H9 (cell line): ENCODE measurements at regions not wholly inside any gene's neighbourhood (a gene's known extent, or its start where the extent isn't known, plus 50 kb on each side); places are given as distances from the start of the nearest gene placed in this dataset.

Experiments
- DNase-seq: peaks from one replicate; pipeline ENCODE4 v3.0.0-alpha.2; 2017
- H2AFZ ChIP-seq: one replicate; pipeline ENCODE4 v1.6.1; 2013; ENCODE audit warnings: mild to moderate bottlenecking, low read length, control low read depth, moderate library complexity
- H2AK5ac ChIP-seq: 2 replicates; pipeline ENCODE4 v1.6.1; 2013; ENCODE audit warnings: low read length, control low read depth, mixed read lengths; ENCODE audit not compliant: insufficient read length
- H2BK120ac ChIP-seq: one replicate; pipeline ENCODE4 v1.6.1; 2013; ENCODE audit warnings: low read depth, mild to moderate bottlenecking, low read length, control low read depth, inconsistent platforms; ENCODE audit not compliant: poor library complexity, severe bottlenecking
- H2BK12ac ChIP-seq: 2 replicates; pipeline ENCODE4 v1.6.1; 2013; ENCODE audit warnings: low read length, control low read depth, mixed read lengths, low read depth; ENCODE audit not compliant: insufficient read length
- H2BK15ac ChIP-seq: 2 replicates; pipeline ENCODE4 v1.6.1; 2013; ENCODE audit warnings: low read depth, low read length, control low read depth
- H2BK20ac ChIP-seq: one replicate; pipeline ENCODE4 v1.6.1; 2013; ENCODE audit warnings: low read depth, mild to moderate bottlenecking, low read length, control low read depth, inconsistent platforms; ENCODE audit not compliant: poor library complexity, severe bottlenecking
- H2BK5ac ChIP-seq: 2 replicates; pipeline ENCODE4 v1.6.1; 2013; ENCODE audit warnings: low read length, control low read depth, mixed read lengths; ENCODE audit not compliant: insufficient read length
- H3K14ac ChIP-seq: 2 replicates; pipeline ENCODE4 v1.6.1; 2013; ENCODE audit warnings: low read length, control low read depth; ENCODE audit not compliant: insufficient read depth
- H3K18ac ChIP-seq: 2 replicates; pipeline ENCODE4 v1.6.1; 2013; ENCODE audit warnings: low read depth, mild to moderate bottlenecking, mixed read lengths, low read length, control low read depth; ENCODE audit not compliant: insufficient read length
- H3K23ac ChIP-seq: 2 replicates; pipeline ENCODE4 v1.6.1; 2013; ENCODE audit warnings: low read length, control low read depth, mixed read lengths, low read depth; ENCODE audit not compliant: insufficient read length
- H3K23me2 ChIP-seq: 2 replicates; pipeline ENCODE4 v1.6.1; 2013; ENCODE audit warnings: low read depth, mild to moderate bottlenecking, mixed read lengths, low read length, control low read depth; ENCODE audit not compliant: insufficient read length, poor library complexity, severe bottlenecking
- H3K27ac ChIP-seq: 2 replicates; pipeline ENCODE4 v1.5.1; 2013; ENCODE audit warnings: low read length, control low read depth, mixed read lengths, low read depth; ENCODE audit not compliant: insufficient read length
- H3K27me3 ChIP-seq: 2 replicates; pipeline ENCODE4 v1.6.1; 2013; ENCODE audit warnings: low read length, control low read depth, inconsistent platforms; ENCODE audit not compliant: insufficient read depth
- H3K4ac ChIP-seq: 2 replicates; pipeline ENCODE4 v1.6.1; 2013; ENCODE audit warnings: low read depth, mild to moderate bottlenecking, control low read depth, inconsistent platforms, low read length, moderate library complexity
- H3K4me1 ChIP-seq: 2 replicates; pipeline ENCODE4 v1.6.1; 2013; ENCODE audit warnings: low read length, control low read depth, inconsistent platforms; ENCODE audit not compliant: insufficient read depth
- H3K4me2 ChIP-seq: 2 replicates; pipeline ENCODE4 v1.6.1; 2013; ENCODE audit warnings: low read length, control low read depth, mixed read lengths; ENCODE audit not compliant: insufficient read length, insufficient read depth
- H3K56ac ChIP-seq: 2 replicates; pipeline ENCODE4 v1.6.1; 2013; ENCODE audit warnings: low read depth, mild to moderate bottlenecking, mixed read lengths, low read length, control low read depth; ENCODE audit not compliant: insufficient read length
- H3K79me1 ChIP-seq: 2 replicates; pipeline ENCODE4 v1.6.1; 2013; ENCODE audit warnings: low read depth, mild to moderate bottlenecking, moderate library complexity, low read length, control low read depth, inconsistent platforms; ENCODE audit not compliant: insufficient read depth, poor library complexity, severe bottlenecking
- H3K79me2 ChIP-seq: 2 replicates; pipeline ENCODE4 v1.6.1; 2013; ENCODE audit warnings: low read length, control low read depth, inconsistent platforms; ENCODE audit not compliant: insufficient read depth
- H3K9ac ChIP-seq: 2 replicates; pipeline ENCODE4 v1.6.1; 2013; ENCODE audit warnings: low read length, control low read depth, mixed read lengths; ENCODE audit not compliant: insufficient read length; ENCODE audit errors: extremely low read depth
- H3K9me3 ChIP-seq: one replicate; pipeline ENCODE4 v1.6.1; 2013; ENCODE audit warnings: low read depth, low read length, inconsistent platforms; ENCODE audit not compliant: control insufficient read depth
- H3T11ph ChIP-seq: one replicate; pipeline ENCODE4 v1.6.1; 2013; ENCODE audit warnings: mild to moderate bottlenecking, low read length, control low read depth, inconsistent platforms
- H4K20me1 ChIP-seq: one replicate; pipeline ENCODE4 v1.6.1; 2013; ENCODE audit not compliant: control insufficient read depth, insufficient read length, insufficient read depth
- H4K5ac ChIP-seq: 2 replicates; pipeline ENCODE4 v1.6.1; 2013; ENCODE audit warnings: low read depth, mild to moderate bottlenecking, mixed read lengths, low read length, control low read depth; ENCODE audit not compliant: insufficient read length
- H4K8ac ChIP-seq: replicated peaks from 2 replicates; pipeline ENCODE4 v1.6.1; 2013; ENCODE audit warnings: low read length, control low read depth, mixed read lengths, low read depth; ENCODE audit not compliant: insufficient read length
- H4K91ac ChIP-seq: 2 replicates; pipeline ENCODE4 v1.6.1; 2013; ENCODE audit warnings: low read depth, mild to moderate bottlenecking, moderate library complexity, mixed read lengths, low read length, control low read depth; ENCODE audit not compliant: insufficient read length
- H3K27ac Mint-ChIP-seq, 3 experiments: 2 replicates in 2 of 3; 3 replicates in 1 of 3; pipeline ENCODE4 v1.8.0; 2020 to 2021; ENCODE audit warnings: mixed read lengths in 3 of 3, mild to moderate bottlenecking in 1 of 3, moderate library complexity in 1 of 3
- H3K27me3 Mint-ChIP-seq: 2 replicates; pipeline ENCODE4 v1.8.0; 2021; ENCODE audit warnings: low read depth, mild to moderate bottlenecking, moderate library complexity, mixed read lengths
- H3K36me3 Mint-ChIP-seq, 3 experiments: 2 replicates in 2 of 3; 3 replicates in 1 of 3; pipeline ENCODE4 v1.8.0; 2020 to 2021; ENCODE audit warnings: low read depth in 3 of 3, mixed read lengths in 3 of 3; ENCODE audit not compliant: insufficient read depth in 1 of 3
- H3K4me1 Mint-ChIP-seq, 2 experiments: 2 replicates each; pipeline ENCODE4 v1.8.0; 2020; ENCODE audit warnings: mixed read lengths in 2 of 2
- H3K4me3 Mint-ChIP-seq, 2 experiments: 2 replicates in 1 of 2; 3 replicates in 1 of 2; pipeline ENCODE4 v1.8.0; 2020 to 2021; ENCODE audit warnings: mild to moderate bottlenecking in 2 of 2, mixed read lengths in 2 of 2, moderate library complexity in 1 of 2
- H3K9me3 Mint-ChIP-seq, 2 experiments: 2 replicates in 1 of 2; 3 replicates in 1 of 2; pipeline ENCODE4 v1.8.0; 2020; ENCODE audit warnings: mild to moderate bottlenecking in 2 of 2, mixed read lengths in 2 of 2, moderate library complexity in 1 of 2
- CTCF ChIP-seq: fragments of 200-600 bp; sonication (generic); conservative IDR thresholded peaks from 3 replicates; pipeline ENCODE4 v1.8.0; 2021; ENCODE audit warnings: antibody characterized with exemption, mild to moderate bottlenecking
- WGBS: extraction: QIAGEN DNeasy Blood & Tissue Kit; methylation state at CpG from one replicate; pipeline ENCODE4 v1.1.7; 2013; ENCODE audit warnings: missing lambda C conversion rate, low lambda C conversion rate, mixed read lengths; ENCODE audit not compliant: insufficient read length; ENCODE audit errors: extremely low coverage; 5-methylcytosine and 5-hydroxymethylcytosine counted together

- Histone ChIP-seq H3K9me3 (no peaks in the 10 kb centered on the region), H4K5ac (no peak overlapping the region), H3K79me1 (no peaks in the 10 kb centered on the region), H3K9ac (no peak overlapping the region), H2BK20ac (no peak overlapping the region), H4K8ac (no peak overlapping the region), H3K56ac (no peak overlapping the region), H2AFZ (no peak overlapping the region), H2BK5ac (no peak overlapping the region), H4K91ac (no peak overlapping the region), H3K27ac (no peak overlapping the region), H3K23ac (no peak overlapping the region), H3K79me2 (no peaks in the 10 kb centered on the region), H3K27me3 (no peaks in the 10 kb centered on the region), H2BK12ac (no peak overlapping the region), H3T11ph (no peak overlapping the region), H3K4me1 (no peaks in the 10 kb centered on the region), H2BK120ac (no peak overlapping the region), H3K14ac (no peak overlapping the region), H3K18ac (no peak overlapping the region), H3K23me2 (no peaks in the 10 kb centered on the region), H4K20me1 (no peaks in the 10 kb centered on the region), H3K4me2 (no peak overlapping the region), H2BK15ac (no peak overlapping the region), H2AK5ac (no peak overlapping the region), H3K4ac (no peak overlapping the region)
- Mint-ChIP-seq H3K4me3 (no peak overlapping the region), H3K27ac (no peak overlapping the region), H3K4me1 (peaks cover 6 to 7% of the 10 kb centered on the region in 2 experiments), H3K27me3 (no peaks in the 10 kb centered on the region), H3K9me3 (no peaks in the 10 kb centered on the region), H3K36me3 (no peaks in the 10 kb centered on the region; a peak in 1 of 7 replicates)
- no peak for TF ChIP-seq CTCF
- DNase-seq = no peak
- WGBS = no CpG with 5 or more reads among the region's 3 CpGs
Observed at GRCh38 chr3:82654708-82655107, 893.3 kb upstream of the GBE1 start.
